ENCODE measurements at regions not wholly inside any gene's neighbourhood (a gene's known extent, or its start where the extent isn't known, plus 50 kb on each side); places are given as distances from the start of the nearest gene placed in this dataset.

DNA sequence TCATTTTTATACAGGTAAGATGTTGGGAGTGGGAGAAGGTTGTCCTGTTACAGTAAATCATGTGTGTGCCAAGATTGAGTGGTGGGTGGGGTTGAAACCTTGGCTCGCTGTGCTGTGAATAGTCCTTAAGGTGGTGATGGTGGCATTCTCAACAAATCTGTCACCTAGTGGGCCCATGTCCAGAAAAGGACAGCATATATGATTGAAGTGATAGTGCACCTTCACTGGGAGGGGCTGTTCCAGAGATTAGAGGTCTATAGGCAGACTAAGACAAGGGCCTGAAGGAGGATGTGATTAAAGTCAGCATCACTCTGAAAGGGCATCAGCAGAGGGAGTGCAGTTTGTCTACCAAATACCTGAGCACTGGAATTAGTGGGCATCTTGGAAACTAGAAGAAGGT lies 374.2 kb upstream of the C2CD4B start:
- DNase-seq (ENCODE audit: low spot score): no peak
- Mint-ChIP-seq H3K27ac (no peak overlapping the region), H3K4me3 (no peak overlapping the region), H3K36me3 (0 out of 2 replicates have a peak, but pooled peaks cover 3% of the 10 kb centered on the region), H3K9me3 (peaks cover 7% of the 10 kb centered on the region; the same call in 1 of the 2 replicates), H3K27me3 (ENCODE audit: low read depth) (no peaks in the 10 kb centered on the region), H3K4me1 (peaks cover 9% of the 10 kb centered on the region; the same call in 1 of the 2 replicates)
- ATAC-seq: no peak
- ChIA-PET CTCF (interaction anchor here (1.1 kb wide), 1 partner anchor 10 kb away, joined by 5 read pairs; no protein-coding TSS in a partner anchor), POLR2A (no interaction called here)
- TF ChIP-seq, protein P1, sequence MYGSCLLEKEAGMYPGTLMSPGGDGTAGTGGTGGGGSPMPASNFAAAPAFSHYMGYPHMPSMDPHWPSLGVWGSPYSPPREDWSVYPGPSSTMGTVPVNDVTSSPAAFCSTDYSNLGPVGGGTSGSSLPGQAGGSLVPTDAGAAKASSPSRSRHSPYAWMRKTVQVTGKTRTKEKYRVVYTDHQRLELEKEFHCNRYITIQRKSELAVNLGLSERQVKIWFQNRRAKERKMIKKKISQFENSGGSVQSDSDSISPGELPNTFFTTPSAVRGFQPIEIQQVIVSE (CRISPR knock-in tag; IDR thresholded peaks at IDR 0.05; ENCODE audit: borderline replicate concordance): no peak
- TF ChIP-seq JAZF1 (CRISPR knock-in tag; IDR thresholded peaks at IDR 0.05) (no peak), PRDM15 (CRISPR knock-in tag; IDR thresholded peaks at IDR 0.05) (no peak), ZNF121 (CRISPR knock-in tag; IDR thresholded peaks at IDR 0.05) (no peak), FOXP1 (CRISPR knock-in tag; IDR thresholded peaks at IDR 0.05; ENCODE audit: borderline replicate concordance) (no peak), TEAD4 (CRISPR knock-in tag; IDR thresholded peaks at IDR 0.05) (no peak), GRHL2 (CRISPR knock-in tag; IDR thresholded peaks at IDR 0.05; ENCODE audit: insufficient replicate concordance, severe bottlenecking) (no peak), TP53 (CRISPR knock-in tag; IDR thresholded peaks at IDR 0.05) (no peak), EMX1 (CRISPR knock-in tag; IDR thresholded peaks at IDR 0.05) (no peak), KAT7 (CRISPR knock-in tag; IDR thresholded peaks at IDR 0.05; ENCODE audit: borderline replicate concordance) (no peak), FOXK1 (CRISPR knock-in tag; IDR thresholded peaks at IDR 0.05) (no peak), NR3C1 (CRISPR knock-in tag; conservative IDR thresholded peaks at IDR 0.05; ENCODE audit: low read depth) (no peak), MYBL2 (CRISPR knock-in tag; IDR thresholded peaks at IDR 0.05) (no peak)
- TF ChIP-seq, protein P2, sequence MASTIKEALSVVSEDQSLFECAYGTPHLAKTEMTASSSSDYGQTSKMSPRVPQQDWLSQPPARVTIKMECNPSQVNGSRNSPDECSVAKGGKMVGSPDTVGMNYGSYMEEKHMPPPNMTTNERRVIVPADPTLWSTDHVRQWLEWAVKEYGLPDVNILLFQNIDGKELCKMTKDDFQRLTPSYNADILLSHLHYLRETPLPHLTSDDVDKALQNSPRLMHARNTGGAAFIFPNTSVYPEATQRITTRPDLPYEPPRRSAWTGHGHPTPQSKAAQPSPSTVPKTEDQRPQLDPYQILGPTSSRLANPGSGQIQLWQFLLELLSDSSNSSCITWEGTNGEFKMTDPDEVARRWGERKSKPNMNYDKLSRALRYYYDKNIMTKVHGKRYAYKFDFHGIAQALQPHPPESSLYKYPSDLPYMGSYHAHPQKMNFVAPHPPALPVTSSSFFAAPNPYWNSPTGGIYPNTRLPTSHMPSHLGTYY (CRISPR knock-in tag; IDR thresholded peaks at IDR 0.05): no peak
- TF ChIP-seq, protein P3, sequence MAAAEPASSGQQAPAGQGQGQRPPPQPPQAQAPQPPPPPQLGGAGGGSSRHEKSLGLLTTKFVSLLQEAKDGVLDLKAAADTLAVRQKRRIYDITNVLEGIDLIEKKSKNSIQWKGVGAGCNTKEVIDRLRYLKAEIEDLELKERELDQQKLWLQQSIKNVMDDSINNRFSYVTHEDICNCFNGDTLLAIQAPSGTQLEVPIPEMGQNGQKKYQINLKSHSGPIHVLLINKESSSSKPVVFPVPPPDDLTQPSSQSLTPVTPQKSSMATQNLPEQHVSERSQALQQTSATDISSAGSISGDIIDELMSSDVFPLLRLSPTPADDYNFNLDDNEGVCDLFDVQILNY (CRISPR knock-in tag; IDR thresholded peaks at IDR 0.05): no peak
- TF ChIP-seq, protein P4, sequence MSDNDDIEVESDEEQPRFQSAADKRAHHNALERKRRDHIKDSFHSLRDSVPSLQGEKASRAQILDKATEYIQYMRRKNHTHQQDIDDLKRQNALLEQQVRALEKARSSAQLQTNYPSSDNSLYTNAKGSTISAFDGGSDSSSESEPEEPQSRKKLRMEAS (CRISPR knock-in tag; IDR thresholded peaks at IDR 0.05): no peak
- TF ChIP-seq, protein P5, sequence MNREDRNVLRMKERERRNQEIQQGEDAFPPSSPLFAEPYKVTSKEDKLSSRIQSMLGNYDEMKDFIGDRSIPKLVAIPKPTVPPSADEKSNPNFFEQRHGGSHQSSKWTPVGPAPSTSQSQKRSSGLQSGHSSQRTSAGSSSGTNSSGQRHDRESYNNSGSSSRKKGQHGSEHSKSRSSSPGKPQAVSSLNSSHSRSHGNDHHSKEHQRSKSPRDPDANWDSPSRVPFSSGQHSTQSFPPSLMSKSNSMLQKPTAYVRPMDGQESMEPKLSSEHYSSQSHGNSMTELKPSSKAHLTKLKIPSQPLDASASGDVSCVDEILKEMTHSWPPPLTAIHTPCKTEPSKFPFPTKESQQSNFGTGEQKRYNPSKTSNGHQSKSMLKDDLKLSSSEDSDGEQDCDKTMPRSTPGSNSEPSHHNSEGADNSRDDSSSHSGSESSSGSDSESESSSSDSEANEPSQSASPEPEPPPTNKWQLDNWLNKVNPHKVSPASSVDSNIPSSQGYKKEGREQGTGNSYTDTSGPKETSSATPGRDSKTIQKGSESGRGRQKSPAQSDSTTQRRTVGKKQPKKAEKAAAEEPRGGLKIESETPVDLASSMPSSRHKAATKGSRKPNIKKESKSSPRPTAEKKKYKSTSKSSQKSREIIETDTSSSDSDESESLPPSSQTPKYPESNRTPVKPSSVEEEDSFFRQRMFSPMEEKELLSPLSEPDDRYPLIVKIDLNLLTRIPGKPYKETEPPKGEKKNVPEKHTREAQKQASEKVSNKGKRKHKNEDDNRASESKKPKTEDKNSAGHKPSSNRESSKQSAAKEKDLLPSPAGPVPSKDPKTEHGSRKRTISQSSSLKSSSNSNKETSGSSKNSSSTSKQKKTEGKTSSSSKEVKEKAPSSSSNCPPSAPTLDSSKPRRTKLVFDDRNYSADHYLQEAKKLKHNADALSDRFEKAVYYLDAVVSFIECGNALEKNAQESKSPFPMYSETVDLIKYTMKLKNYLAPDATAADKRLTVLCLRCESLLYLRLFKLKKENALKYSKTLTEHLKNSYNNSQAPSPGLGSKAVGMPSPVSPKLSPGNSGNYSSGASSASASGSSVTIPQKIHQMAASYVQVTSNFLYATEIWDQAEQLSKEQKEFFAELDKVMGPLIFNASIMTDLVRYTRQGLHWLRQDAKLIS (CRISPR knock-in tag; IDR thresholded peaks at IDR 0.05; ENCODE audit: borderline replicate concordance): no peak
